SK-N-SH treated with all-trans-retinoic acid at 6 μM for 48 hours (cell line): ENCODE measurements at regions not wholly inside any gene's neighbourhood (a gene's known extent, or its start where the extent isn't known, plus 50 kb on each side); places are given as distances from the start of the nearest gene placed in this dataset.

ENCODE experiments used
- ATAC-seq: fragments of 200-7000 bp; cut with Tn5 transposase; 3 replicates; pipeline ENCODE4 v1.9.1; 2020; ENCODE audit warnings: mild to moderate bottlenecking, moderate library complexity
- BACH2 ChIP-seq: fragments of 250-450 bp; sonication (Bioruptor Pico); IDR thresholded peaks from 2 replicates; pipeline ENCODE4 v1.9.0; 2021; ENCODE audit warnings: mild to moderate bottlenecking, borderline replicate concordance
- CSDC2 ChIP-seq: fragments of 250-450 bp; sonication (Bioruptor Pico); IDR thresholded peaks from 2 replicates; pipeline ENCODE4 v1.5.0; 2020; ENCODE audit warnings: mild to moderate bottlenecking, moderate library complexity
- CSRNP3 ChIP-seq: fragments of 250-450 bp; sonication (Bioruptor Pico); IDR thresholded peaks from 2 replicates; pipeline ENCODE4 v1.5.1; 2021; ENCODE audit warnings: mild to moderate bottlenecking, moderate library complexity
- ESRRG ChIP-seq: fragments of 250-450 bp; sonication (Bioruptor Pico); IDR thresholded peaks from 2 replicates; pipeline ENCODE4 v1.6.1; 2021; ENCODE audit warnings: mild to moderate bottlenecking
- GLIS3 ChIP-seq: fragments of 250-450 bp; sonication (Bioruptor Pico); IDR thresholded peaks from 2 replicates; pipeline ENCODE4 v1.5.0; 2020; ENCODE audit warnings: mild to moderate bottlenecking, moderate library complexity
- ISL1 ChIP-seq: fragments of 250-450 bp; sonication (Bioruptor Pico); IDR thresholded peaks from 2 replicates; pipeline ENCODE4 v2.1.2; 2022; ENCODE audit warnings: mild to moderate bottlenecking, moderate library complexity
- OSR1 ChIP-seq: fragments of 250-450 bp; sonication (Bioruptor Pico); IDR thresholded peaks from 2 replicates; pipeline ENCODE4 v1.8.0; 2022; ENCODE audit warnings: moderate library complexity, mild to moderate bottlenecking, inconsistent platforms
- PPARA ChIP-seq: fragments of 250-450 bp; sonication (Bioruptor Pico); IDR thresholded peaks from 2 replicates; pipeline ENCODE4 v1.5.0; 2020; ENCODE audit warnings: mild to moderate bottlenecking, borderline replicate concordance
- RARB ChIP-seq: fragments of 250-450 bp; sonication (Bioruptor Pico); IDR thresholded peaks from 2 replicates; pipeline ENCODE4 v1.8.0; 2021; ENCODE audit warnings: mild to moderate bottlenecking, moderate library complexity
- SNAI2 ChIP-seq: fragments of 250-450 bp; sonication (Bioruptor Pico); IDR thresholded peaks from 2 replicates; pipeline ENCODE4 v1.5.0; 2020; ENCODE audit warnings: mild to moderate bottlenecking, moderate library complexity
- TOX ChIP-seq: fragments of 250-450 bp; sonication (Bioruptor Pico); IDR thresholded peaks from 2 replicates; pipeline ENCODE4 v1.8.0; 2021; ENCODE audit warnings: mild to moderate bottlenecking, moderate library complexity, borderline replicate concordance
- ZC3H10 ChIP-seq: fragments of 250-450 bp; sonication (Bioruptor Pico); IDR thresholded peaks from 2 replicates; pipeline ENCODE4 v1.5.1; 2021; ENCODE audit warnings: mild to moderate bottlenecking, moderate library complexity
- ZFP3 ChIP-seq: fragments of 250-450 bp; sonication (Bioruptor Pico); IDR thresholded peaks from 2 replicates; pipeline ENCODE4 v1.5.0; 2020; ENCODE audit warnings: mild to moderate bottlenecking, moderate library complexity
- ZNF565 ChIP-seq: fragments of 450-650 bp; formaldehyde crosslinking; conservative IDR thresholded peaks from 2 replicates; pipeline ENCODE4 v1.5.0; 2020; ENCODE audit warnings: low read depth, mild to moderate bottlenecking, moderate library complexity
- ZNF70 ChIP-seq: fragments of 450-650 bp; formaldehyde crosslinking; IDR thresholded peaks from 2 replicates; pipeline ENCODE4 v1.5.0; 2020; ENCODE audit warnings: mild to moderate bottlenecking, moderate library complexity
- ZNF8 ChIP-seq: fragments of 450-650 bp; formaldehyde crosslinking; IDR thresholded peaks from 2 replicates; pipeline ENCODE4 v1.5.0; 2020; ENCODE audit warnings: mild to moderate bottlenecking, moderate library complexity
- TF ChIP-seq, protein P1 (sequence below): fragments of 250-450 bp; sonication (Bioruptor Pico); IDR thresholded peaks from 2 replicates; pipeline ENCODE4 v1.5.1; 2020; ENCODE audit warnings: low read depth, mild to moderate bottlenecking, moderate library complexity
- TF ChIP-seq, protein P2 (sequence below): fragments of 250-450 bp; sonication (Bioruptor Pico); IDR thresholded peaks from 2 replicates; pipeline ENCODE4 v1.5.0; 2020; ENCODE audit warnings: mild to moderate bottlenecking, moderate library complexity
- TF ChIP-seq, protein P3 (sequence below): fragments of 250-450 bp; sonication (Bioruptor Pico); IDR thresholded peaks from 2 replicates; pipeline ENCODE4 v1.8.0; 2020; ENCODE audit warnings: mild to moderate bottlenecking, moderate library complexity, borderline replicate concordance
- TF ChIP-seq, protein P4 (sequence below): fragments of 250-450 bp; sonication (Bioruptor Pico); IDR thresholded peaks from 2 replicates; pipeline ENCODE4 v1.8.0; 2021; ENCODE audit warnings: low read depth, mild to moderate bottlenecking, moderate library complexity, borderline replicate concordance

DNA sequence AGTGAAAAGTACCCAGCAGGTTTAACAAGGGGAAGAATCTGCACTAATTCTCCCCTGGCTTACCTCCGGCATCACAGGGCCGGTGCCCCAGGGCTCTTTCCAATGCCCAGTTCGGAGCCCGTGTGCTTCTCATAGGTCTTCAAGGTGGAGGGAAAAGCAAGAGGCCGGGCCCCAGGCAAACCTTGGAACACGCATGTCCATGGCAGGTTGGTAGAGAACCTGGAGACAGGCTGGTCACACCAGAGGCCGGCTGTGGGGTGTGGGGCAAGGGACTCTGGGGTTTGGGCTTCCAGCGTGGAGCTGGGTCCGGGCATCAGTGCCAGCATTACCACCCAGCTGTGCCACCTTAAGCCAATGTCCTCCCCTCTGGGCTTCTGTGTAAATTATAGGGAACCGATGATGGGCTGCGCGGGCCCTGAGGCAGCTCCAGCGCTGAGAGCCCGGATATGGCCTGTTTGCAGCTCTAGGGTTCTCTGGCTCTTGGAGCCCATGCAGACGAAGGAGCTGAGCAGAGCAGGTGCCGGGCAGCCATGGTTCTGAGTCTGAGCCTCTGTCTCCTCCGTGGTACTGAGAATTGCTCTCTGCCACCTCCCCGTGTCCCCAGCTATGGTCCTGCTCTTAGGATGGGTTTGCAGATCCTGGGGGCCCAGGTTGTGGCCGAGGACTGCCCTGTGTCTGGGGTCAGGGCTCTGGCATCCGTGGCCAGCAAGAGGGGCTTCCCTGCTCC, 197.0 kb upstream of the C14orf180 start:
- no peak for TF ChIP-seq ZNF8 (CRISPR knock-in tag)
- TF ChIP-seq SNAI2 (CRISPR knock-in tag), result no peak
- TF ChIP-seq GLIS3 (CRISPR knock-in tag), result no peak
- no peak for TF ChIP-seq ISL1 (CRISPR knock-in tag)
- TF ChIP-seq, protein P1, sequence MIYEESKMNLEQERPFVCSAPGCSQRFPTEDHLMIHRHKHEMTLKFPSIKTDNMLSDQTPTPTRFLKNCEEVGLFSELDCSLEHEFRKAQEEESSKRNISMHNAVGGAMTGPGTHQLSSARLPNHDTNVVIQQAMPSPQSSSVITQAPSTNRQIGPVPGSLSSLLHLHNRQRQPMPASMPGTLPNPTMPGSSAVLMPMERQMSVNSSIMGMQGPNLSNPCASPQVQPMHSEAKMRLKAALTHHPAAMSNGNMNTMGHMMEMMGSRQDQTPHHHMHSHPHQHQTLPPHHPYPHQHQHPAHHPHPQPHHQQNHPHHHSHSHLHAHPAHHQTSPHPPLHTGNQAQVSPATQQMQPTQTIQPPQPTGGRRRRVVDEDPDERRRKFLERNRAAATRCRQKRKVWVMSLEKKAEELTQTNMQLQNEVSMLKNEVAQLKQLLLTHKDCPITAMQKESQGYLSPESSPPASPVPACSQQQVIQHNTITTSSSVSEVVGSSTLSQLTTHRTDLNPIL (CRISPR knock-in tag), result no peak
- no peak for TF ChIP-seq ESRRG
- TF ChIP-seq, protein P2, sequence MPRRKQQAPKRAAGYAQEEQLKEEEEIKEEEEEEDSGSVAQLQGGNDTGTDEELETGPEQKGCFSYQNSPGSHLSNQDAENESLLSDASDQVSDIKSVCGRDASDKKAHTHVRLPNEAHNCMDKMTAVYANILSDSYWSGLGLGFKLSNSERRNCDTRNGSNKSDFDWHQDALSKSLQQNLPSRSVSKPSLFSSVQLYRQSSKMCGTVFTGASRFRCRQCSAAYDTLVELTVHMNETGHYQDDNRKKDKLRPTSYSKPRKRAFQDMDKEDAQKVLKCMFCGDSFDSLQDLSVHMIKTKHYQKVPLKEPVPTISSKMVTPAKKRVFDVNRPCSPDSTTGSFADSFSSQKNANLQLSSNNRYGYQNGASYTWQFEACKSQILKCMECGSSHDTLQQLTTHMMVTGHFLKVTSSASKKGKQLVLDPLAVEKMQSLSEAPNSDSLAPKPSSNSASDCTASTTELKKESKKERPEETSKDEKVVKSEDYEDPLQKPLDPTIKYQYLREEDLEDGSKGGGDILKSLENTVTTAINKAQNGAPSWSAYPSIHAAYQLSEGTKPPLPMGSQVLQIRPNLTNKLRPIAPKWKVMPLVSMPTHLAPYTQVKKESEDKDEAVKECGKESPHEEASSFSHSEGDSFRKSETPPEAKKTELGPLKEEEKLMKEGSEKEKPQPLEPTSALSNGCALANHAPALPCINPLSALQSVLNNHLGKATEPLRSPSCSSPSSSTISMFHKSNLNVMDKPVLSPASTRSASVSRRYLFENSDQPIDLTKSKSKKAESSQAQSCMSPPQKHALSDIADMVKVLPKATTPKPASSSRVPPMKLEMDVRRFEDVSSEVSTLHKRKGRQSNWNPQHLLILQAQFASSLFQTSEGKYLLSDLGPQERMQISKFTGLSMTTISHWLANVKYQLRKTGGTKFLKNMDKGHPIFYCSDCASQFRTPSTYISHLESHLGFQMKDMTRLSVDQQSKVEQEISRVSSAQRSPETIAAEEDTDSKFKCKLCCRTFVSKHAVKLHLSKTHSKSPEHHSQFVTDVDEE, result no peak
- TF ChIP-seq ZNF70, result no peak
- no peak for TF ChIP-seq CSRNP3 (CRISPR knock-in tag)
- TF ChIP-seq TOX (CRISPR knock-in tag), result no peak
- no peak for TF ChIP-seq RARB (CRISPR knock-in tag)
- no peak for TF ChIP-seq ZC3H10
- TF ChIP-seq OSR1 (CRISPR knock-in tag), result no peak
- TF ChIP-seq PPARA (CRISPR knock-in tag), result no peak
- TF ChIP-seq ZNF565 (CRISPR knock-in tag), result no peak
- TF ChIP-seq, all 23 proteins: peak for 0
- ATAC-seq, result no peak

DNA sequence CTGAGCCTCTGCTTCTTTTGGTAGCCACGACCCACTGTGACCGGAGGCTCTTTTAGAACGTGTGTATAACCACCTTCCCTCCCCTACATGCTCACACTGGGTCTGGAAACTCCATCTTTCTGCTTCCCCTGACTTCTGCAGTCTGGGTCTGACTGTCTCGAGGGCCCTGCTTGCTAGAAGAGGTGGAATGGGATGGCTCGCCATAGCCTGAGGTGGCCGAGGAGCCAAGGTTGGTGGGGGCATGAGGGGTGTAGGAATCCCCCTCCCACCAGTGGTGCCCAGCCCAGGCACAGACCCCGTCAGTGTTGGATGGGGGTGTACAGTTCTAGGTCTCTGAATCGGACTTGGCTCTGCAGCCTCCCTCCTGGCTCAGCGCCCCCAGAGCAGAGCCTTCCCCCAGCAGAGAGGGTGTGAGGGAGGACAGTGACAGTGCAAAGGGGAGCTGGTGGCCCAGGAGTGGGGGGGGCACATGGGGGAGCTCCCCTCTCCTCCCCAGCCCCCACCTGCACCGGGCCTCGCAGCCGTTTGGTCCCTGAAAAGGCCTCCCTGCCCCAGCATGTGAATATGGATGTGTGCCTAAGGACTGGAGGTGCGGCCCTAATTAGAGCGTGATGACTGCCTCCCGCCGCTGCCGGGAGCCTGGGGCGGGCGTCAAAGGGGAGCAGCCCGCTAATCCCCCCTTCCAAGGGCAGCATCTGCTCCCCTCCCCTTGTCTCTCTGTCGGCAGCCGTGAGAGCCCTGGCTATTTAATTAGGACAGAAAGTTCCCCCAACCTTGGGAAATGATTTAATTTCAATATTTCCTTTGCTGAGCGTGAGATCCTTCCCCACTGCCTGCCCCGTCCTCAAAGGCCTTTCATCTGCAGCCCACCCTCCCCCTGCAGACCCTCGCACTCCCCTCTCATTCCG, 196.2 kb upstream of the C14orf180 start:
- no peak for ATAC-seq
- TF ChIP-seq ZFP3 (CRISPR knock-in tag) (no peak), ZNF565 (CRISPR knock-in tag) (no peak), ISL1 (CRISPR knock-in tag) (no peak), BACH2 (CRISPR knock-in tag) (no peak), RARB (CRISPR knock-in tag) (no peak), ZNF8 (CRISPR knock-in tag) (no peak), CSRNP3 (CRISPR knock-in tag) (no peak), GLIS3 (CRISPR knock-in tag) (no peak), ESRRG (no peak), CSDC2 (no peak), ZC3H10 (no peak)
- TF ChIP-seq, protein P2, result no peak
- TF ChIP-seq, protein P3, sequence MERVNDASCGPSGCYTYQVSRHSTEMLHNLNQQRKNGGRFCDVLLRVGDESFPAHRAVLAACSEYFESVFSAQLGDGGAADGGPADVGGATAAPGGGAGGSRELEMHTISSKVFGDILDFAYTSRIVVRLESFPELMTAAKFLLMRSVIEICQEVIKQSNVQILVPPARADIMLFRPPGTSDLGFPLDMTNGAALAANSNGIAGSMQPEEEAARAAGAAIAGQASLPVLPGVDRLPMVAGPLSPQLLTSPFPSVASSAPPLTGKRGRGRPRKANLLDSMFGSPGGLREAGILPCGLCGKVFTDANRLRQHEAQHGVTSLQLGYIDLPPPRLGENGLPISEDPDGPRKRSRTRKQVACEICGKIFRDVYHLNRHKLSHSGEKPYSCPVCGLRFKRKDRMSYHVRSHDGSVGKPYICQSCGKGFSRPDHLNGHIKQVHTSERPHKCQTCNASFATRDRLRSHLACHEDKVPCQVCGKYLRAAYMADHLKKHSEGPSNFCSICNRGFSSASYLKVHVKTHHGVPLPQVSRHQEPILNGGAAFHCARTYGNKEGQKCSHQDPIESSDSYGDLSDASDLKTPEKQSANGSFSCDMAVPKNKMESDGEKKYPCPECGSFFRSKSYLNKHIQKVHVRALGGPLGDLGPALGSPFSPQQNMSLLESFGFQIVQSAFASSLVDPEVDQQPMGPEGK (CRISPR knock-in tag), result no peak
- TF ChIP-seq, protein P4, sequence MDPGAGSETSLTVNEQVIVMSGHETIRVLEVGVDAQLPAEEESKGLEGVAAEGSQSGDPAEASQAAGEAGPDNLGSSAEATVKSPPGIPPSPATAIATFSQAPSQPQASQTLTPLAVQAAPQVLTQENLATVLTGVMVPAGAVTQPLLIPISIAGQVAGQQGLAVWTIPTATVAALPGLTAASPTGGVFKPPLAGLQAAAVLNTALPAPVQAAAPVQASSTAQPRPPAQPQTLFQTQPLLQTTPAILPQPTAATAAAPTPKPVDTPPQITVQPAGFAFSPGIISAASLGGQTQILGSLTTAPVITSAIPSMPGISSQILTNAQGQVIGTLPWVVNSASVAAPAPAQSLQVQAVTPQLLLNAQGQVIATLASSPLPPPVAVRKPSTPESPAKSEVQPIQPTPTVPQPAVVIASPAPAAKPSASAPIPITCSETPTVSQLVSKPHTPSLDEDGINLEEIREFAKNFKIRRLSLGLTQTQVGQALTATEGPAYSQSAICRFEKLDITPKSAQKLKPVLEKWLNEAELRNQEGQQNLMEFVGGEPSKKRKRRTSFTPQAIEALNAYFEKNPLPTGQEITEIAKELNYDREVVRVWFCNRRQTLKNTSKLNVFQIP, result no peak
- TF ChIP-seq, protein P1 (CRISPR knock-in tag), result no peak
